B cell (primary cell): ENCODE measurements at regions not wholly inside any gene's neighbourhood (a gene's known extent, or its start where the extent isn't known, plus 50 kb on each side); places are given as distances from the start of the nearest gene placed in this dataset.

Experiments used
- ATAC-seq: fragments of 200-7000 bp; cut with Tn5 transposase; one replicate; pipeline ENCODE4 v1.10.0; 2021; ENCODE audit warnings: low read depth, mild to moderate bottlenecking, moderate number of reproducible peaks, moderate library complexity
- CTCF ChIA-PET: fragments of 350-600 bp; sonication (Branson Sonifier 250); formaldehyde crosslinking; loops from one replicate; lab custom pipeline; 2021; ENCODE audit warnings: antibody characterized with exemption, inconsistent platforms; lab: Charles Lee
- POLR2A ChIA-PET: fragments of 350-600 bp; sonication (Branson Sonifier 250); formaldehyde crosslinking; loops from one replicate; lab custom pipeline; 2021; ENCODE audit warnings: antibody characterized with exemption; lab: Charles Lee
- DNase-seq: peaks from one replicate; pipeline ENCODE4 v3.0.0; 2013
- H2AFZ ChIP-seq: 2 replicates; pipeline ENCODE4 v1.6.1; 2012; ENCODE audit warnings: mild to moderate bottlenecking, low read depth, low read length; ENCODE audit not compliant: insufficient read depth, poor library complexity, severe bottlenecking
- H3K27ac ChIP-seq, 2 donors: 1 replicate in 1 of 2; 2 replicates in 1 of 2; pipeline ENCODE4 v1.5.1; 2012 to 2013; ENCODE audit warnings: low read length in 2 of 2, mild to moderate bottlenecking in 2 of 2, moderate library complexity in 1 of 2
- H3K27me3 ChIP-seq, 4 experiments: fragments of 200-600 bp in 1 of 4; sonication (generic) in 1 of 4; replicated peaks in 1 of 4; 1 replicate in 2 of 4; 2 replicates in 2 of 4; pipeline versions ENCODE4 v1.6.1 to v1.7.0; 2013 to 2016; ENCODE audit warnings: low read length in 3 of 4, mild to moderate bottlenecking in 2 of 4, mixed read lengths in 1 of 4, moderate library complexity in 1 of 4; ENCODE audit not compliant: insufficient read depth in 4 of 4, control insufficient read depth in 3 of 4; ENCODE audit errors: control extremely low read depth in 1 of 4
- H3K36me3 ChIP-seq, 2 experiments: replicated peaks in 1 of 2; 1 replicate in 1 of 2; 2 replicates in 1 of 2; pipeline versions ENCODE4 v1.6.1 to v1.7.1; 2013; ENCODE audit warnings: low read length in 1 of 2; ENCODE audit not compliant: insufficient read depth in 2 of 2, control insufficient read depth in 1 of 2; ENCODE audit errors: control extremely low read depth in 1 of 2, extremely low read depth in 1 of 2
- H3K4me1 ChIP-seq, 2 donors: fragments of 200-600 bp in 1 of 2; sonication (generic) in 1 of 2; 1 replicate in 1 of 2; 2 replicates in 1 of 2; pipeline versions ENCODE4 v1.5.1 to v1.6.1; 2013 to 2017; ENCODE audit warnings: low read length in 2 of 2; ENCODE audit not compliant: control insufficient read depth in 2 of 2, insufficient read depth in 2 of 2
- H3K4me2 ChIP-seq: replicated peaks from 2 replicates; pipeline ENCODE3; 2012; ENCODE audit warnings: mild to moderate bottlenecking, low read depth, low read length; ENCODE audit not compliant: poor library complexity, severe bottlenecking
- H3K4me3 ChIP-seq, 5 experiments: fragments of 200-600 bp in 1 of 5; sonication (generic) in 1 of 5; 1 replicate in 3 of 5; 2 replicates in 2 of 5; pipeline versions ENCODE4 v1.5.1 to v1.7.0; 2011 to 2016; ENCODE audit warnings: low read length in 4 of 5, mild to moderate bottlenecking in 4 of 5, low read depth in 2 of 5, control low read depth in 1 of 5, moderate library complexity in 1 of 5; ENCODE audit not compliant: insufficient read depth in 1 of 5; ENCODE audit errors: control extremely low read depth in 1 of 5, extremely low read depth in 1 of 5
- H3K79me2 ChIP-seq: fragments of 200-600 bp; sonication (generic); one replicate; pipeline ENCODE4 v1.6.0; 2016; ENCODE audit warnings: low read length; ENCODE audit not compliant: control insufficient read depth, insufficient read depth
- H3K9ac ChIP-seq: fragments of 200-600 bp; sonication (generic); 2 replicates; pipeline ENCODE4 v1.6.1; 2017; ENCODE audit warnings: mild to moderate bottlenecking, low read length, moderate library complexity
- H3K9me3 ChIP-seq, 3 donors: one replicate each; pipeline versions ENCODE4 v1.6.1 to v1.7.1; 2013; ENCODE audit warnings: low read length in 2 of 3; ENCODE audit not compliant: control insufficient read depth in 2 of 3, insufficient read depth in 1 of 3; ENCODE audit errors: control extremely low read depth in 1 of 3
- H4K20me1 ChIP-seq: 2 replicates; pipeline ENCODE4 v1.6.0; 2012; ENCODE audit warnings: mild to moderate bottlenecking, low read length; ENCODE audit not compliant: insufficient read depth, control insufficient read depth, poor library complexity, severe bottlenecking
- H3K27ac Mint-ChIP-seq: one replicate; pipeline ENCODE4 v1.8.0; 2021; ENCODE audit warnings: mixed read lengths
- H3K27me3 Mint-ChIP-seq: one replicate; pipeline ENCODE4 v1.8.0; 2021; ENCODE audit warnings: mixed read lengths
- H3K4me1 Mint-ChIP-seq: one replicate; pipeline ENCODE4 v1.8.0; 2021; ENCODE audit warnings: mixed read lengths
- H3K4me3 Mint-ChIP-seq: one replicate; pipeline ENCODE4 v1.8.0; 2021; ENCODE audit warnings: mixed read lengths
- H3K9me3 Mint-ChIP-seq: one replicate; pipeline ENCODE4 v1.8.0; 2022; ENCODE audit warnings: mixed read lengths; ENCODE audit not compliant: insufficient read depth
- CTCF ChIP-seq: fragments of 200-600 bp; IDR thresholded peaks from one replicate; pipeline ENCODE4 v1.8.0; 2022; ENCODE audit warnings: antibody characterized with exemption, mild to moderate bottlenecking
- EZH2 ChIP-seq: IDR thresholded peaks from 2 replicates; pipeline ENCODE4 v1.6.1; 2012; ENCODE audit warnings: borderline replicate concordance, low read depth, mild to moderate bottlenecking, moderate library complexity, low read length; ENCODE audit not compliant: insufficient read depth, poor library complexity, severe bottlenecking
- WGBS: methylation state at CpG from one replicate; pipeline ENCODE4 v1.1.5; 2013; ENCODE audit warnings: missing lambda C conversion rate; ENCODE audit not compliant: insufficient coverage; 5-methylcytosine and 5-hydroxymethylcytosine counted together
- intact Hi-C: fragments of 100-400 bp; cut with micrococcal nuclease; formaldehyde crosslinking; loops from one replicate; pipeline ENCODE4 v1.10.0; 2022

DNA sequence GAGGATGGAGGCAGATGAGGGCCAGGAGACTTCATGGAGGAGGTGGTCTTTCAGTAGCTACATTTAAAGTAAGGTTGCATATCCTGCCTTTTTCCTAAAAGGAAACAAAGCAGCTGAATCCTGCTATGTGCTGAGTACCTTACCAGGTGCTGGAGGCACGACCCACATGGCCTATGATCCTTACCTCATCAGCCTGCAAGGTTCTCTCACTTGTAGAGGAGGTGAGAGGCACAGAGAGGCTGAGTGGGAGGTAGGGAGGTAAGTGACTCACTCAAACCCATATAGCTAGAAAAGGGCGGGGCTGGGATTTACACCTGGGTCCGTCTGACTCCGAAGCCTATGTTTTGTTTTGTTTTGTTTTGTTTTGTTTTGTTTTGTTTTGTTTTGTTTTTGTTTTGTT, 75.8 kb downstream of the BUD13 start:
- WGBS = 70% methylated on average over 2 of the region's 4 CpGs
- H3K27me3 Mint-ChIP-seq = peaks cover 10% of the 10 kb centered on the region
- Histone ChIP-seq H3K4me2 (no peak overlapping the region), H3K36me3 (no peaks in the 10 kb centered on the region), H3K4me3 (no peak overlapping the region), H3K27ac (no peak overlapping the region), H3K79me2 (no peaks in the 10 kb centered on the region), H3K4me1 (no peaks in the 10 kb centered on the region), H3K9me3 (no peaks in the 10 kb centered on the region), H3K27me3 (peaks cover 0 to 6% (median 0%) of the 10 kb centered on the region in 4 experiments), H2AFZ (no peak overlapping the region), H4K20me1 (no peaks in the 10 kb centered on the region), H3K9ac (no peak overlapping the region)
- intact Hi-C loops = no loop called here
- H3K4me3 Mint-ChIP-seq = no peak overlapping the region
- H3K4me1 Mint-ChIP-seq = no peaks in the 10 kb centered on the region
- TF ChIP-seq EZH2 (no peak), CTCF (no peak)
- no peak for ATAC-seq
- H3K27ac Mint-ChIP-seq = no peak overlapping the region
- CTCF ChIA-PET = no interaction called here
- POLR2A ChIA-PET = no interaction called here
- DNase-seq = no peak
- no peaks in the 10 kb centered on the region for H3K9me3 Mint-ChIP-seq

DNA sequence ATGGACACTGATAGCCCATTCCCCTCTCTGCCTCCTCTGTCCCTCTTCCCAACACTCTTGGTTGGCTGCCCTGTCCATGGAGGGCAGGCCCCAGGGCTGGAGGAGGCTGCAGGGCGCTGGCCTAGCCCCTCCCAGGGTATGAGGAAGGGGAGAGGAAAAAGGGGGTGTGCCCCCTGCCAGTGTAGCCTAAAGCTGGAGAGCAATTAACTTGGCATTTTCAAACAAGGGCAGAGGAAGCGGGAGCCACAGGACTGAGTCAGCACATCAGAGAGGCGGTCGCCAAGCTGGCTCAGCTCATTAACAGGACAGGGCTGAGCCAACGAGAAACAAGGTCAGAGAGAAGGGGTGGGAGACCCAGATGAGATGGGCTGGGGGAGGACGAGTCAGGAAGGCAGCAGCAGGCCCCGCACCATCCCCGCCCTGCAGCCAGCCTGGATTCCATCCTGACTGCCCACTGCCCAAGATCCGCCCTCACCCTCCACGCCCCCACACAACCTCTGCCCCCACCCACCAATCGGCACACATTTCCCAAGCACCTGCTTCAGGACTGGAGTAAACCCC, 76.3 kb downstream of the BUD13 start:
- CTCF ChIA-PET = interaction anchor here (0.9 kb wide), 1 partner anchor 853 kb away, joined by 3 read pairs; no protein-coding TSS in a partner anchor
- Histone ChIP-seq H4K20me1 (no peaks in the 10 kb centered on the region), H3K4me3 (no peak overlapping the region), H3K27ac (no peak overlapping the region), H3K4me1 (no peaks in the 10 kb centered on the region), H2AFZ (no peak overlapping the region), H3K4me2 (no peak overlapping the region), H3K79me2 (no peaks in the 10 kb centered on the region), H3K36me3 (no peaks in the 10 kb centered on the region), H3K9me3 (no peaks in the 10 kb centered on the region), H3K9ac (no peak overlapping the region), H3K27me3 (peaks cover 0 to 6% (median 0%) of the 10 kb centered on the region in 4 experiments)
- peaks cover 1% of the 10 kb centered on the region for H3K4me1 Mint-ChIP-seq
- WGBS = 30% methylated on average over 7 of the region's 11 CpGs
- POLR2A ChIA-PET = no interaction called here
- no peak overlapping the region for H3K27ac Mint-ChIP-seq
- H3K9me3 Mint-ChIP-seq = no peaks in the 10 kb centered on the region
- peaks cover 10% of the 10 kb centered on the region for H3K27me3 Mint-ChIP-seq
- H3K4me3 Mint-ChIP-seq = no peak overlapping the region
- ATAC-seq (no peak), DNase-seq (no peak)
- intact Hi-C loops = no loop called here
- TF ChIP-seq CTCF (no peak), EZH2 (no peak)
